Neural progenitor cell (in vitro differentiated cells): ENCODE measurements at regions not wholly inside any gene's neighbourhood (a gene's known extent, or its start where the extent isn't known, plus 50 kb on each side); places are given as distances from the start of the nearest gene placed in this dataset.

Source experiments
- EZH2 ChIP-seq: fragments of 200-600 bp; sonication (generic); IDR thresholded peaks from 2 replicates; pipeline ENCODE4 v1.6.1; 2017; ENCODE audit warnings: antibody characterized with exemption, mild to moderate bottlenecking, moderate library complexity
- EZH2phosphoT487 ChIP-seq: fragments of 200-600 bp; sonication (generic); IDR thresholded peaks from 2 replicates; pipeline ENCODE4 v1.6.1; 2017; ENCODE audit warnings: antibody characterized with exemption
- TF ChIP-seq, protein P1 (sequence below): fragments of 200-600 bp; sonication (generic); IDR thresholded peaks from 2 replicates; pipeline ENCODE4 v1.5.1; 2017; ENCODE audit warnings: antibody characterized with exemption, mild to moderate bottlenecking

DNA sequence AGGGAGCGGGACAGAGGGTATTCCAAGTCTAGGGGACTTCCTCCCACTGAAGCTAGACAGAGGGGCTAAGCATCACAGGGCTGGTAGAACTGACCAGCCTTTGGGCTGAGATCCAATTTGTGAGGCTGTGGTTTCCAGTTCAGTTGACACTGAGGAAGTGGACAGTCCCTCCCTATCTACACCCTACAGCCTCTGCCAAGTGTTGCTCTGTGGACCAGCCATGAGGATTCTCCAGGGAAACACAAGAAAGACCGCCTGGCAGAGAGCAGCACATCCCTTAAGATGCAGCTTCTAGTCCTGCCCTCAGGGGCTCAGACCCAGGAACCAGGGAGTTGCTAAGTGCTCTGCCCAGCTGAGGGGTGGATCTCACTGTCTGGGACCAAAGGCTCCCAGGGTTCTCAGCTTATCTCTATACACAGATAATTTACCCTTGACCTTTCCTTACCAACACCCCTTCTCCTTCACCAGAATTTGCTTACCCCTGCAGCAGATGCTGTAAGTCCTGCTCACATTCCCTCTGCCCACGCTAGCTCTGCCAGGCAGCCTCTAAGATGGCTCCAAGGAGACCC is 252.0 kb downstream of the SKIDA1 start:
- TF ChIP-seq, protein P1, sequence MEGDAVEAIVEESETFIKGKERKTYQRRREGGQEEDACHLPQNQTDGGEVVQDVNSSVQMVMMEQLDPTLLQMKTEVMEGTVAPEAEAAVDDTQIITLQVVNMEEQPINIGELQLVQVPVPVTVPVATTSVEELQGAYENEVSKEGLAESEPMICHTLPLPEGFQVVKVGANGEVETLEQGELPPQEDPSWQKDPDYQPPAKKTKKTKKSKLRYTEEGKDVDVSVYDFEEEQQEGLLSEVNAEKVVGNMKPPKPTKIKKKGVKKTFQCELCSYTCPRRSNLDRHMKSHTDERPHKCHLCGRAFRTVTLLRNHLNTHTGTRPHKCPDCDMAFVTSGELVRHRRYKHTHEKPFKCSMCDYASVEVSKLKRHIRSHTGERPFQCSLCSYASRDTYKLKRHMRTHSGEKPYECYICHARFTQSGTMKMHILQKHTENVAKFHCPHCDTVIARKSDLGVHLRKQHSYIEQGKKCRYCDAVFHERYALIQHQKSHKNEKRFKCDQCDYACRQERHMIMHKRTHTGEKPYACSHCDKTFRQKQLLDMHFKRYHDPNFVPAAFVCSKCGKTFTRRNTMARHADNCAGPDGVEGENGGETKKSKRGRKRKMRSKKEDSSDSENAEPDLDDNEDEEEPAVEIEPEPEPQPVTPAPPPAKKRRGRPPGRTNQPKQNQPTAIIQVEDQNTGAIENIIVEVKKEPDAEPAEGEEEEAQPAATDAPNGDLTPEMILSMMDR = no peak
- no peak for TF ChIP-seq EZH2
- TF ChIP-seq EZH2phosphoT487 = no peak
